ENCODE measurements at regions not wholly inside any gene's neighbourhood (a gene's known extent, or its start where the extent isn't known, plus 50 kb on each side); places are given as distances from the start of the nearest gene placed in this dataset.
"Not testable (repeated sequence)": the region's sequence is repeated elsewhere in the genome, so short reads cannot be mapped to it uniquely, and the experiment has no call there.

GRCh38 chr12:68387338-68387737 is 55.2 kb upstream of the MDM1 start:
- DNase-seq (ENCODE audit: low read depth in 1 of 2, low spot score in 2 of 2), result no peak
- no peaks in the 10 kb centered on the region for H3K27me3 ChIP-seq (replicated peaks)

GRCh38 chr12:68389305-68389704 is 57.1 kb upstream of the MDM1 start:
- Histone ChIP-seq H3K36me3 (no peaks in the 10 kb centered on the region), H3K27me3 (replicated peaks) (no peaks in the 10 kb centered on the region), H3K4me1 (replicated peaks) (no peaks in the 10 kb centered on the region), H3K4me3 (no peak overlapping the region), H3K9me3 (replicated peaks) (no peaks in the 10 kb centered on the region), H3K27ac (no peak overlapping the region)
- DNase-seq (ENCODE audit: low read depth in 1 of 2, low spot score in 2 of 2), result no peak

More at GRCh38 chr12:68387338-68387737, 55.2 kb upstream of the MDM1 start:
- no peak overlapping the region for H3K4me3 ChIP-seq
- no peak overlapping the region for H3K27ac ChIP-seq
- H3K36me3 ChIP-seq, result no peaks in the 10 kb centered on the region
- H3K9me3 ChIP-seq (replicated peaks), result no peaks in the 10 kb centered on the region
- no peaks in the 10 kb centered on the region for H3K4me1 ChIP-seq (replicated peaks)

- no peak for DNase-seq (ENCODE audit: low read depth in 1 of 2, low spot score in 2 of 2)
- no peaks in the 10 kb centered on the region for H3K27me3 ChIP-seq (replicated peaks)
- no peaks in the 10 kb centered on the region for H3K4me1 ChIP-seq (replicated peaks)
- H3K36me3 ChIP-seq, result no peaks in the 10 kb centered on the region
- H3K27ac ChIP-seq, result no peak overlapping the region
- H3K4me3 ChIP-seq, result no peak overlapping the region
- no peaks in the 10 kb centered on the region for H3K9me3 ChIP-seq (replicated peaks)
Measured at GRCh38 chr12:68391937-68392336, 59.8 kb upstream of the MDM1 start.

GRCh38 chr12:68392376-68392775 is 60.2 kb upstream of the MDM1 start:
- Histone ChIP-seq H3K27ac (no peak overlapping the region), H3K27me3 (replicated peaks) (no peaks in the 10 kb centered on the region), H3K9me3 (replicated peaks) (no peaks in the 10 kb centered on the region), H3K36me3 (no peaks in the 10 kb centered on the region), H3K4me1 (replicated peaks) (no peaks in the 10 kb centered on the region), H3K4me3 (no peak overlapping the region)
- DNase-seq (ENCODE audit: low read depth in 1 of 2, low spot score in 2 of 2), result no peak

- no peaks in the 10 kb centered on the region for H3K27me3 ChIP-seq (replicated peaks)
- no peak overlapping the region for H3K4me3 ChIP-seq
- no peak overlapping the region for H3K27ac ChIP-seq
- no peak for DNase-seq (ENCODE audit: low read depth in 1 of 2, low spot score in 2 of 2)
- no peaks in the 10 kb centered on the region for H3K36me3 ChIP-seq
- H3K9me3 ChIP-seq (replicated peaks), result no peaks in the 10 kb centered on the region
- no peaks in the 10 kb centered on the region for H3K4me1 ChIP-seq (replicated peaks)
Measured at GRCh38 chr12:68393417-68393816, 61.3 kb upstream of the MDM1 start.

- Histone ChIP-seq H3K27me3 (replicated peaks) (no peaks in the 10 kb centered on the region), H3K36me3 (no peaks in the 10 kb centered on the region), H3K4me1 (replicated peaks) (peaks cover 5% of the 10 kb centered on the region; the same call in 1 of the 2 replicates), H3K4me3 (no peak overlapping the region), H3K9me3 (replicated peaks) (no peaks in the 10 kb centered on the region), H3K27ac (no peak overlapping the region)
- DNase-seq (ENCODE audit: low read depth in 1 of 2, low spot score in 2 of 2), result no peak
Measured at GRCh38 chr12:68397566-68398158, 65.5 kb upstream of the MDM1 start.

GRCh38 chr12:68398689-68399088 is 66.5 kb upstream of the MDM1 start:
- H3K4me1 ChIP-seq (replicated peaks); H3K9me3 ChIP-seq (replicated peaks); DNase-seq (ENCODE audit: low read depth in 1 of 2, low spot score in 2 of 2); H3K36me3 ChIP-seq; H3K27ac ChIP-seq; H3K4me3 ChIP-seq; H3K27me3 ChIP-seq (replicated peaks): not testable (repeated sequence)

- H3K9me3 ChIP-seq (replicated peaks), result no peaks in the 10 kb centered on the region
- H3K27ac ChIP-seq, result no peak overlapping the region
- H3K36me3 ChIP-seq, result no peaks in the 10 kb centered on the region
- peaks cover 5% of the 10 kb centered on the region; the same call in 1 of the 2 replicates for H3K4me1 ChIP-seq (replicated peaks)
- DNase-seq (ENCODE audit: low read depth in 1 of 2, low spot score in 2 of 2), result no peak
- no peaks in the 10 kb centered on the region; the same call in 1 of the 2 replicates for H3K27me3 ChIP-seq (replicated peaks)
- no peak overlapping the region for H3K4me3 ChIP-seq
Measured at GRCh38 chr12:68400226-68400829, 68.2 kb upstream of the MDM1 start.

GRCh38 chr12:68402422-68402821 is 70.3 kb upstream of the MDM1 start:
- no peak overlapping the region for H3K4me3 ChIP-seq
- H3K36me3 ChIP-seq, result no peaks in the 10 kb centered on the region

GRCh38 chr12:68403296-68403695 is 71.1 kb upstream of the MDM1 start:
- no peak for DNase-seq (ENCODE audit: low read depth in 1 of 2, low spot score in 2 of 2)
- Histone ChIP-seq H3K4me1 (replicated peaks) (peaks cover 5% of the 10 kb centered on the region; the same call in 1 of the 2 replicates), H3K27me3 (replicated peaks) (no peaks in the 10 kb centered on the region; the same call in 1 of the 2 replicates), H3K9me3 (replicated peaks) (no peaks in the 10 kb centered on the region), H3K36me3 (no peaks in the 10 kb centered on the region), H3K27ac (no peak overlapping the region), H3K4me3 (no peak overlapping the region)

More at GRCh38 chr12:68402422-68402821, 70.3 kb upstream of the MDM1 start:
- no peak for DNase-seq (ENCODE audit: low read depth in 1 of 2, low spot score in 2 of 2)
- Histone ChIP-seq H3K4me1 (replicated peaks) (peaks cover 5% of the 10 kb centered on the region; the same call in 1 of the 2 replicates), H3K27me3 (replicated peaks) (no peaks in the 10 kb centered on the region; the same call in 1 of the 2 replicates), H3K9me3 (replicated peaks) (no peaks in the 10 kb centered on the region), H3K27ac (no peak overlapping the region)

GRCh38 chr12:68403711-68404110 is 71.5 kb upstream of the MDM1 start:
- Histone ChIP-seq H3K27me3 (replicated peaks) (no peaks in the 10 kb centered on the region; the same call in 1 of the 2 replicates), H3K4me3 (no peak overlapping the region), H3K9me3 (replicated peaks) (no peaks in the 10 kb centered on the region), H3K27ac (no peak overlapping the region), H3K4me1 (replicated peaks) (peaks cover 5% of the 10 kb centered on the region; the same call in 1 of the 2 replicates), H3K36me3 (no peaks in the 10 kb centered on the region)
- no peak for DNase-seq (ENCODE audit: low read depth in 1 of 2, low spot score in 2 of 2)

GRCh38 chr12:68405343-68405781 is 73.2 kb upstream of the MDM1 start:
- H3K36me3 ChIP-seq, result no peaks in the 10 kb centered on the region
- H3K27me3 ChIP-seq (replicated peaks), result no peaks in the 10 kb centered on the region; the same call in 1 of the 2 replicates
- no peaks in the 10 kb centered on the region for H3K9me3 ChIP-seq (replicated peaks)
- H3K27ac ChIP-seq, result no peak overlapping the region
- H3K4me1 ChIP-seq (replicated peaks), result peaks cover 3% of the 10 kb centered on the region; the same call in 1 of the 2 replicates
- H3K4me3 ChIP-seq, result no peak overlapping the region
- no peak for DNase-seq (ENCODE audit: low read depth in 1 of 2, low spot score in 2 of 2)

- DNase-seq (ENCODE audit: low read depth in 1 of 2, low spot score in 2 of 2), result no peak
- H3K36me3 ChIP-seq, result no peaks in the 10 kb centered on the region
- H3K27me3 ChIP-seq (replicated peaks), result no peaks in the 10 kb centered on the region; the same call in 1 of the 2 replicates
- H3K4me1 ChIP-seq (replicated peaks), result no peaks in the 10 kb centered on the region
- no peaks in the 10 kb centered on the region for H3K9me3 ChIP-seq (replicated peaks)
- no peak overlapping the region for H3K27ac ChIP-seq
- no peak overlapping the region for H3K4me3 ChIP-seq
Measured at GRCh38 chr12:68406134-68406576, 74.0 kb upstream of the MDM1 start.

GRCh38 chr12:68406911-68407310 is 74.7 kb upstream of the MDM1 start:
- Histone ChIP-seq H3K4me1 (replicated peaks) (no peaks in the 10 kb centered on the region), H3K27ac (no peak overlapping the region), H3K9me3 (replicated peaks) (no peaks in the 10 kb centered on the region), H3K27me3 (replicated peaks) (no peaks in the 10 kb centered on the region; the same call in 1 of the 2 replicates), H3K4me3 (no peak overlapping the region), H3K36me3 (no peaks in the 10 kb centered on the region)
- no peak for DNase-seq (ENCODE audit: low read depth in 1 of 2, low spot score in 2 of 2)

Measured in SJSA1 (cell line).